ENCODE measurements at regions not wholly inside any gene's neighbourhood (a gene's known extent, or its start where the extent isn't known, plus 50 kb on each side); places are given as distances from the start of the nearest gene placed in this dataset.

DNA sequence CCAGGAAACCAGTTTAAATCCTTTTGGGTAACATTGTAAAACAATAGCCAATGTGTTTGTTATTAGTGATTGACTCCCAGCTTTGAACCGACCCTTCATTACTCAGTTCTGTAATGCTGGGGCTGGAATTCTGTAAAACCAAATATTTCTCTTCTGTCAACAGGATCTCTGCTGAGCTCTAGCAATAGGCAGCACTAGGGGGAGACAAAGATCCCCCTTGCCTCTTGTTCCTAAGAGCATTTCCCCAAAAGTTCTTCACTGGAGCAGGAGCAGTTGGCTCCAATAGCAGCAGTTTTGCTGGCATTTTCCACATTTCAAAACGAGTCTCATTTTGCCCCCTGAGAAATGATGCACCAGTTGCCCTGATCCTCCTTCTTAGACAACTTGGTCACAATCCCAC lies 1671.1 kb downstream of the MRPL39 start:
- Mint-ChIP-seq H3K27ac (no peak overlapping the region), H3K36me3 (ENCODE audit: low read depth) (peaks cover 16% of the 10 kb centered on the region; the same call in 1 of the 3 replicates), H3K4me1 (no peaks in the 10 kb centered on the region), H3K9me3 (peaks cover 81% of the 10 kb centered on the region), H3K4me3 (no peak overlapping the region), H3K27me3 (ENCODE audit: insufficient read depth, low read depth, poor library complexity) (peaks cover 1% of the 10 kb centered on the region)
- ATAC-seq (no peak), DNase-seq (ENCODE audit: low spot score) (peak; percentile 44)
- Histone ChIP-seq H3K27me3 (ENCODE audit: insufficient read depth) (no peaks in the 10 kb centered on the region), H4K20me1 (replicated peaks; ENCODE audit: insufficient read depth) (no peaks in the 10 kb centered on the region), H3K36me3 (ENCODE audit: insufficient read depth) (no peaks in the 10 kb centered on the region), H3K9me2 (ENCODE audit: insufficient read depth) (no peaks in the 10 kb centered on the region), H2AFZ (no peak overlapping the region), H3K4me3 (no peak overlapping the region), H3K27ac (ENCODE audit: low read depth) (no peak overlapping the region), H3K4me2 (no peak overlapping the region), H3F3A (replicated peaks; ENCODE audit: low read depth) (no peaks in the 10 kb centered on the region), H3K79me2 (replicated peaks; ENCODE audit: insufficient read depth) (no peaks in the 10 kb centered on the region), H3K4me1 (ENCODE audit: insufficient read depth) (no peaks in the 10 kb centered on the region)
- TF ChIP-seq, protein P1, sequence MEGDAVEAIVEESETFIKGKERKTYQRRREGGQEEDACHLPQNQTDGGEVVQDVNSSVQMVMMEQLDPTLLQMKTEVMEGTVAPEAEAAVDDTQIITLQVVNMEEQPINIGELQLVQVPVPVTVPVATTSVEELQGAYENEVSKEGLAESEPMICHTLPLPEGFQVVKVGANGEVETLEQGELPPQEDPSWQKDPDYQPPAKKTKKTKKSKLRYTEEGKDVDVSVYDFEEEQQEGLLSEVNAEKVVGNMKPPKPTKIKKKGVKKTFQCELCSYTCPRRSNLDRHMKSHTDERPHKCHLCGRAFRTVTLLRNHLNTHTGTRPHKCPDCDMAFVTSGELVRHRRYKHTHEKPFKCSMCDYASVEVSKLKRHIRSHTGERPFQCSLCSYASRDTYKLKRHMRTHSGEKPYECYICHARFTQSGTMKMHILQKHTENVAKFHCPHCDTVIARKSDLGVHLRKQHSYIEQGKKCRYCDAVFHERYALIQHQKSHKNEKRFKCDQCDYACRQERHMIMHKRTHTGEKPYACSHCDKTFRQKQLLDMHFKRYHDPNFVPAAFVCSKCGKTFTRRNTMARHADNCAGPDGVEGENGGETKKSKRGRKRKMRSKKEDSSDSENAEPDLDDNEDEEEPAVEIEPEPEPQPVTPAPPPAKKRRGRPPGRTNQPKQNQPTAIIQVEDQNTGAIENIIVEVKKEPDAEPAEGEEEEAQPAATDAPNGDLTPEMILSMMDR (conservative IDR thresholded peaks at IDR 0.05; ENCODE audit: low read depth in 2 of 2): peak; percentile 49 to 53
- no peak for TF ChIP-seq ZNF331 (CRISPR knock-in tag; IDR thresholded peaks at IDR 0.05; ENCODE audit: low read depth)

DNA sequence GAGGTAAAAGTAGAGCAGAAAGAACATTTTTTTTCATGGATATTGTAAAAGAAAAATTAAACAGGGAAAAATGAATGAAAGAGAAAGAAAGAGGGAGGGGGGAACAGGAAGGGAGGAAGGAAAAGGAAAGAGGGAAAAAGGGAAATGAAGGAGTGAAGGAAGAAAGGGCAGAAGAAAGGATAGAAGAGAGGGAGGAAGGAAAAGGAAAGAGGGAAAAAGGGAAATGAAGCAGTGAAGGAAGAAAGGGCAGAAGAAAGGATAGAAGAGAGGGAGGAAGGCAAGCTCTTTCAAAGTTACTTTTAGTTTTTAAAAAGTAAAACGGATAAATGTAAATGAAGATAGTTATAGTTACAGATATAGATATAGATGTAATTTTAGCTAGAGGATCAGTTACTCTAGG lies 1676.7 kb downstream of the MRPL39 start:
- Mint-ChIP-seq H3K9me3 (peaks cover 75% of the 10 kb centered on the region), H3K4me3 (no peak overlapping the region), H3K4me1 (peaks cover under 1% of the 10 kb centered on the region; the same call in 1 of the 3 replicates), H3K27me3 (ENCODE audit: insufficient read depth, low read depth, poor library complexity) (peaks cover 1% of the 10 kb centered on the region), H3K27ac (no peak overlapping the region), H3K36me3 (ENCODE audit: low read depth) (peaks cover 10% of the 10 kb centered on the region; the same call in 2 of the 3 replicates)
- Histone ChIP-seq H2AFZ (no peak overlapping the region), H3K27me3 (ENCODE audit: insufficient read depth) (no peaks in the 10 kb centered on the region), H3F3A (replicated peaks; ENCODE audit: low read depth) (no peaks in the 10 kb centered on the region), H3K4me2 (no peak overlapping the region), H3K4me3 (no peak overlapping the region), H3K4me1 (ENCODE audit: insufficient read depth) (no peaks in the 10 kb centered on the region), H4K20me1 (replicated peaks; ENCODE audit: insufficient read depth) (no peaks in the 10 kb centered on the region), H3K27ac (ENCODE audit: low read depth) (no peak overlapping the region), H3K9me2 (ENCODE audit: insufficient read depth) (no peaks in the 10 kb centered on the region), H3K36me3 (ENCODE audit: insufficient read depth) (no peaks in the 10 kb centered on the region), H3K79me2 (replicated peaks; ENCODE audit: insufficient read depth) (no peaks in the 10 kb centered on the region)
- ATAC-seq: no peak
- no peak for DNase-seq (ENCODE audit: low spot score)
- TF ChIP-seq POLR2AphosphoS5 (IDR thresholded peaks at IDR 0.05; ENCODE audit: low read depth) (no peak), ZNF331 (CRISPR knock-in tag; IDR thresholded peaks at IDR 0.05; ENCODE audit: low read depth) (no peak), STAT1 (IDR thresholded peaks at IDR 0.05; ENCODE audit: unreplicated experiment) (no peak), EZH2phosphoT487 (IDR thresholded peaks at IDR 0.05; ENCODE audit: unreplicated experiment) (no peak), CREB1 (CRISPR knock-in tag; IDR thresholded peaks at IDR 0.05; ENCODE audit: low read depth) (no peak), ZNF114 (CRISPR knock-in tag; IDR thresholded peaks at IDR 0.05) (no peak), JUNB (IDR thresholded peaks at IDR 0.05; ENCODE audit: unreplicated experiment) (no peak), EZH2 (IDR thresholded peaks at IDR 0.05; ENCODE audit: low read depth, unreplicated experiment) (no peak)
- TF ChIP-seq, protein P2, sequence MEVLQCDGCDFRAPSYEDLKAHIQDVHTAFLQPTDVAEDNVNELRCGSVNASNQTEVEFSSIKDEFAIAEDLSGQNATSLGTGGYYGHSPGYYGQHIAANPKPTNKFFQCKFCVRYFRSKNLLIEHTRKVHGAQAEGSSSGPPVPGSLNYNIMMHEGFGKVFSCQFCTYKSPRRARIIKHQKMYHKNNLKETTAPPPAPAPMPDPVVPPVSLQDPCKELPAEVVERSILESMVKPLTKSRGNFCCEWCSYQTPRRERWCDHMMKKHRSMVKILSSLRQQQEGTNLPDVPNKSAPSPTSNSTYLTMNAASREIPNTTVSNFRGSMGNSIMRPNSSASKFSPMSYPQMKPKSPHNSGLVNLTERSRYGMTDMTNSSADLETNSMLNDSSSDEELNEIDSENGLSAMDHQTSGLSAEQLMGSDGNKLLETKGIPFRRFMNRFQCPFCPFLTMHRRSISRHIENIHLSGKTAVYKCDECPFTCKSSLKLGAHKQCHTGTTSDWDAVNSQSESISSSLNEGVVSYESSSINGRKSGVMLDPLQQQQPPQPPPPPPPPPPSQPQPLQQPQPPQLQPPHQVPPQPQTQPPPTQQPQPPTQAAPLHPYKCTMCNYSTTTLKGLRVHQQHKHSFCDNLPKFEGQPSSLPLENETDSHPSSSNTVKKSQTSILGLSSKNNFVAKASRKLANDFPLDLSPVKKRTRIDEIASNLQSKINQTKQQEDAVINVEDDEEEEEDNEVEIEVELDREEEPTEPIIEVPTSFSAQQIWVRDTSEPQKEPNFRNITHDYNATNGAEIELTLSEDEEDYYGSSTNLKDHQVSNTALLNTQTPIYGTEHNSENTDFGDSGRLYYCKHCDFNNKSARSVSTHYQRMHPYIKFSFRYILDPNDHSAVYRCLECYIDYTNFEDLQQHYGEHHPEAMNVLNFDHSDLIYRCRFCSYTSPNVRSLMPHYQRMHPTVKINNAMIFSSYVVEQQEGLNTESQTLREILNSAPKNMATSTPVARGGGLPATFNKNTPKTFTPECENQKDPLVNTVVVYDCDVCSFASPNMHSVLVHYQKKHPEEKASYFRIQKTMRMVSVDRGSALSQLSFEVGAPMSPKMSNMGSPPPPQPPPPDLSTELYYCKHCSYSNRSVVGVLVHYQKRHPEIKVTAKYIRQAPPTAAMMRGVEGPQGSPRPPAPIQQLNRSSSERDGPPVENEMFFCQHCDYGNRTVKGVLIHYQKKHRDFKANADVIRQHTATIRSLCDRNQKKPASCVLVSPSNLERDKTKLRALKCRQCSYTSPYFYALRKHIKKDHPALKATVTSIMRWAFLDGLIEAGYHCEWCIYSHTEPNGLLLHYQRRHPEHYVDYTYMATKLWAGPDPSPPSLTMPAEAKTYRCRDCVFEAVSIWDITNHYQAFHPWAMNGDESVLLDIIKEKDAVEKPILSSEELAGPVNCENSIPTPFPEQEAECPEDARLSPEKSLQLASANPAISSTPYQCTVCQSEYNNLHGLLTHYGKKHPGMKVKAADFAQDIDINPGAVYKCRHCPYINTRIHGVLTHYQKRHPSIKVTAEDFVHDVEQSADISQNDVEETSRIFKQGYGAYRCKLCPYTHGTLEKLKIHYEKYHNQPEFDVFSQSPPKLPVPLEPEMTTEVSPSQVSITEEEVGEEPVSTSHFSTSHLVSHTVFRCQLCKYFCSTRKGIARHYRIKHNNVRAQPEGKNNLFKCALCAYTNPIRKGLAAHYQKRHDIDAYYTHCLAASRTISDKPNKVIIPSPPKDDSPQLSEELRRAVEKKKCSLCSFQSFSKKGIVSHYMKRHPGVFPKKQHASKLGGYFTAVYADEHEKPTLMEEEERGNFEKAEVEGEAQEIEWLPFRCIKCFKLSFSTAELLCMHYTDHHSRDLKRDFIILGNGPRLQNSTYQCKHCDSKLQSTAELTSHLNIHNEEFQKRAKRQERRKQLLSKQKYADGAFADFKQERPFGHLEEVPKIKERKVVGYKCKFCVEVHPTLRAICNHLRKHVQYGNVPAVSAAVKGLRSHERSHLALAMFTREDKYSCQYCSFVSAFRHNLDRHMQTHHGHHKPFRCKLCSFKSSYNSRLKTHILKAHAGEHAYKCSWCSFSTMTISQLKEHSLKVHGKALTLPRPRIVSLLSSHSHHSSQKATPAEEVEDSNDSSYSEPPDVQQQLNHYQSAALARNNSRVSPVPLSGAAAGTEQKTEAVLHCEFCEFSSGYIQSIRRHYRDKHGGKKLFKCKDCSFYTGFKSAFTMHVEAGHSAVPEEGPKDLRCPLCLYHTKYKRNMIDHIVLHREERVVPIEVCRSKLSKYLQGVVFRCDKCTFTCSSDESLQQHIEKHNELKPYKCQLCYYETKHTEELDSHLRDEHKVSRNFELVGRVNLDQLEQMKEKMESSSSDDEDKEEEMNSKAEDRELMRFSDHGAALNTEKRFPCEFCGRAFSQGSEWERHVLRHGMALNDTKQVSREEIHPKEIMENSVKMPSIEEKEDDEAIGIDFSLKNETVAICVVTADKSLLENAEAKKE (CRISPR knock-in tag; IDR thresholded peaks at IDR 0.05): no peak
- TF ChIP-seq, protein P3, sequence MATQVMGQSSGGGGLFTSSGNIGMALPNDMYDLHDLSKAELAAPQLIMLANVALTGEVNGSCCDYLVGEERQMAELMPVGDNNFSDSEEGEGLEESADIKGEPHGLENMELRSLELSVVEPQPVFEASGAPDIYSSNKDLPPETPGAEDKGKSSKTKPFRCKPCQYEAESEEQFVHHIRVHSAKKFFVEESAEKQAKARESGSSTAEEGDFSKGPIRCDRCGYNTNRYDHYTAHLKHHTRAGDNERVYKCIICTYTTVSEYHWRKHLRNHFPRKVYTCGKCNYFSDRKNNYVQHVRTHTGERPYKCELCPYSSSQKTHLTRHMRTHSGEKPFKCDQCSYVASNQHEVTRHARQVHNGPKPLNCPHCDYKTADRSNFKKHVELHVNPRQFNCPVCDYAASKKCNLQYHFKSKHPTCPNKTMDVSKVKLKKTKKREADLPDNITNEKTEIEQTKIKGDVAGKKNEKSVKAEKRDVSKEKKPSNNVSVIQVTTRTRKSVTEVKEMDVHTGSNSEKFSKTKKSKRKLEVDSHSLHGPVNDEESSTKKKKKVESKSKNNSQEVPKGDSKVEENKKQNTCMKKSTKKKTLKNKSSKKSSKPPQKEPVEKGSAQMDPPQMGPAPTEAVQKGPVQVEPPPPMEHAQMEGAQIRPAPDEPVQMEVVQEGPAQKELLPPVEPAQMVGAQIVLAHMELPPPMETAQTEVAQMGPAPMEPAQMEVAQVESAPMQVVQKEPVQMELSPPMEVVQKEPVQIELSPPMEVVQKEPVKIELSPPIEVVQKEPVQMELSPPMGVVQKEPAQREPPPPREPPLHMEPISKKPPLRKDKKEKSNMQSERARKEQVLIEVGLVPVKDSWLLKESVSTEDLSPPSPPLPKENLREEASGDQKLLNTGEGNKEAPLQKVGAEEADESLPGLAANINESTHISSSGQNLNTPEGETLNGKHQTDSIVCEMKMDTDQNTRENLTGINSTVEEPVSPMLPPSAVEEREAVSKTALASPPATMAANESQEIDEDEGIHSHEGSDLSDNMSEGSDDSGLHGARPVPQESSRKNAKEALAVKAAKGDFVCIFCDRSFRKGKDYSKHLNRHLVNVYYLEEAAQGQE (IDR thresholded peaks at IDR 0.05; ENCODE audit: unreplicated experiment): no peak

Measured in GM23338 (cell line).